Astrocyte (in vitro differentiated cells and primary cell): ENCODE measurements at regions not wholly inside any gene's neighbourhood (a gene's known extent, or its start where the extent isn't known, plus 50 kb on each side); places are given as distances from the start of the nearest gene placed in this dataset.

ENCODE experiments used
- DNase-seq: peaks from one replicate; pipeline ENCODE4 v3.0.0-alpha.2; 2010; ENCODE audit warnings: low read depth
- FAIRE-seq: peaks from 2 replicates; lab custom pipeline; 2011; peaks lifted over from hg19 to GRCh38; lab: Jason Lieb, UNC
- H2AFZ ChIP-seq: 2 replicates; pipeline ENCODE4 v1.6.0; 2012; ENCODE audit warnings: low read depth, low read length, inconsistent platforms
- H3K27ac ChIP-seq: 2 replicates; pipeline ENCODE4 v1.5.1; 2011; ENCODE audit warnings: low read depth, low read length, inconsistent platforms
- H3K27me3 ChIP-seq: 2 replicates; pipeline ENCODE4 v1.6.0; 2011; ENCODE audit warnings: low read length, inconsistent platforms; ENCODE audit not compliant: insufficient read depth
- H3K36me3 ChIP-seq: 2 replicates; pipeline ENCODE4 v1.5.1; 2011; ENCODE audit warnings: low read length, inconsistent platforms; ENCODE audit not compliant: insufficient read depth
- H3K4me1 ChIP-seq: 2 replicates; pipeline ENCODE4 v1.5.1; 2011; ENCODE audit warnings: low read length, inconsistent platforms; ENCODE audit not compliant: insufficient read depth
- H3K4me2 ChIP-seq: 2 replicates; pipeline ENCODE4 v1.6.0; 2012; ENCODE audit warnings: low read length, inconsistent platforms
- H3K4me3 ChIP-seq: 2 replicates; pipeline ENCODE4 v1.5.1; 2011; ENCODE audit warnings: low read depth, mild to moderate bottlenecking, low read length, inconsistent platforms; ENCODE audit not compliant: insufficient read depth
- H3K79me2 ChIP-seq: 2 replicates; pipeline ENCODE4 v1.6.0; 2012; ENCODE audit warnings: mild to moderate bottlenecking, low read length, inconsistent platforms; ENCODE audit not compliant: insufficient read depth
- H3K9ac ChIP-seq: 2 replicates; pipeline ENCODE4 v1.6.0; 2012; ENCODE audit warnings: mild to moderate bottlenecking, low read length, inconsistent platforms
- H3K9me3 ChIP-seq: 2 replicates; pipeline ENCODE4 v1.5.1; 2012; ENCODE audit warnings: low read depth, mild to moderate bottlenecking, low read length, inconsistent platforms; ENCODE audit not compliant: insufficient read depth
- H4K20me1 ChIP-seq: 2 replicates; pipeline ENCODE4 v1.6.0; 2012; ENCODE audit warnings: low read length, inconsistent platforms; ENCODE audit not compliant: insufficient read depth
- H3K27ac Mint-ChIP-seq: one replicate; pipeline ENCODE4 v1.8.0; 2021; ENCODE audit warnings: mild to moderate bottlenecking, mixed read lengths; ENCODE audit not compliant: unreplicated experiment
- H3K27me3 Mint-ChIP-seq: one replicate; pipeline ENCODE4 v1.8.0; 2021; ENCODE audit warnings: low read depth, mixed read lengths; ENCODE audit not compliant: unreplicated experiment
- H3K36me3 Mint-ChIP-seq: one replicate; pipeline ENCODE4 v1.8.0; 2021; ENCODE audit warnings: low read depth, mixed read lengths; ENCODE audit not compliant: unreplicated experiment
- H3K4me1 Mint-ChIP-seq: one replicate; pipeline ENCODE4 v1.8.0; 2021; ENCODE audit warnings: low read depth, mixed read lengths; ENCODE audit not compliant: unreplicated experiment
- H3K4me3 Mint-ChIP-seq: one replicate; pipeline ENCODE4 v1.8.0; 2021; ENCODE audit warnings: mild to moderate bottlenecking, moderate library complexity, mixed read lengths; ENCODE audit not compliant: unreplicated experiment
- H3K9me3 Mint-ChIP-seq: one replicate; pipeline ENCODE4 v1.8.0; 2021; ENCODE audit warnings: mild to moderate bottlenecking, mixed read lengths; ENCODE audit not compliant: unreplicated experiment
- EZH2 ChIP-seq: IDR thresholded peaks from 2 replicates; pipeline ENCODE4 v1.6.1; 2012; ENCODE audit warnings: mild to moderate bottlenecking, low read length, inconsistent platforms; ENCODE audit not compliant: insufficient read depth
- TF ChIP-seq, protein P1 (sequence below): IDR thresholded peaks from 2 replicates; pipeline ENCODE4 v1.5.1; 2011; ENCODE audit warnings: low read depth, mild to moderate bottlenecking, inconsistent platforms, low read length, moderate library complexity; ENCODE audit not compliant: insufficient read depth

DNA sequence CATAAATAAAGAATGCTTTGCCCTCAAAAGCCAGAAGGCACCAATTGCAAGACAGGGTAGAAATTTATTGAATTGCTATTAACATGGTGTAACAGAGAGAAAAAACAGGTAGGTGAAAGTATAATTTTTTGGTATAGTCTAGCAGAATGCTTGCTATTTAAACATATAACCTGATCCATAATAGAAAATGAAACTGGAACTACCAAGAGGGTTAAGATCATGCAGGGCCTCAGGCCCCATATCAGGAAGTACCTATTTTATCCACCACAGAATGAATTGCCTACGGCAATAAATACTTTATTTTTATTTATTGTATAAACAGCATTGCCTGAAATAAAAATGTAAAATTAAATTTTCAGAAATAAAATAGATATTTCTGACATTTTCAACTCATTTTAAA, 159.5 kb downstream of the PRR20E start:
- H3K79me2 ChIP-seq, result no peaks in the 10 kb centered on the region
- no peaks in the 10 kb centered on the region for H3K9me3 ChIP-seq
- H3K27me3 ChIP-seq, result no peaks in the 10 kb centered on the region
- H3K4me3 ChIP-seq, result no peak overlapping the region
- H3K9me3 Mint-ChIP-seq, result no peaks in the 10 kb centered on the region
- no peak overlapping the region for H3K27ac ChIP-seq
- H3K9ac ChIP-seq, result no peak overlapping the region
- no peak overlapping the region for H3K4me3 Mint-ChIP-seq
- no peaks in the 10 kb centered on the region for H3K36me3 ChIP-seq
- H2AFZ ChIP-seq, result no peak overlapping the region
- no peak overlapping the region for H3K27ac Mint-ChIP-seq
- no peak for TF ChIP-seq EZH2
- TF ChIP-seq, protein P1, sequence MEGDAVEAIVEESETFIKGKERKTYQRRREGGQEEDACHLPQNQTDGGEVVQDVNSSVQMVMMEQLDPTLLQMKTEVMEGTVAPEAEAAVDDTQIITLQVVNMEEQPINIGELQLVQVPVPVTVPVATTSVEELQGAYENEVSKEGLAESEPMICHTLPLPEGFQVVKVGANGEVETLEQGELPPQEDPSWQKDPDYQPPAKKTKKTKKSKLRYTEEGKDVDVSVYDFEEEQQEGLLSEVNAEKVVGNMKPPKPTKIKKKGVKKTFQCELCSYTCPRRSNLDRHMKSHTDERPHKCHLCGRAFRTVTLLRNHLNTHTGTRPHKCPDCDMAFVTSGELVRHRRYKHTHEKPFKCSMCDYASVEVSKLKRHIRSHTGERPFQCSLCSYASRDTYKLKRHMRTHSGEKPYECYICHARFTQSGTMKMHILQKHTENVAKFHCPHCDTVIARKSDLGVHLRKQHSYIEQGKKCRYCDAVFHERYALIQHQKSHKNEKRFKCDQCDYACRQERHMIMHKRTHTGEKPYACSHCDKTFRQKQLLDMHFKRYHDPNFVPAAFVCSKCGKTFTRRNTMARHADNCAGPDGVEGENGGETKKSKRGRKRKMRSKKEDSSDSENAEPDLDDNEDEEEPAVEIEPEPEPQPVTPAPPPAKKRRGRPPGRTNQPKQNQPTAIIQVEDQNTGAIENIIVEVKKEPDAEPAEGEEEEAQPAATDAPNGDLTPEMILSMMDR, result no peak
- no peaks in the 10 kb centered on the region for H3K36me3 Mint-ChIP-seq
- H3K4me1 Mint-ChIP-seq, result no peaks in the 10 kb centered on the region
- no peak for FAIRE-seq
- no peaks in the 10 kb centered on the region for H3K27me3 Mint-ChIP-seq
- H3K4me1 ChIP-seq, result no peaks in the 10 kb centered on the region
- no peak for DNase-seq
- no peaks in the 10 kb centered on the region for H4K20me1 ChIP-seq
- no peak overlapping the region for H3K4me2 ChIP-seq

DNA sequence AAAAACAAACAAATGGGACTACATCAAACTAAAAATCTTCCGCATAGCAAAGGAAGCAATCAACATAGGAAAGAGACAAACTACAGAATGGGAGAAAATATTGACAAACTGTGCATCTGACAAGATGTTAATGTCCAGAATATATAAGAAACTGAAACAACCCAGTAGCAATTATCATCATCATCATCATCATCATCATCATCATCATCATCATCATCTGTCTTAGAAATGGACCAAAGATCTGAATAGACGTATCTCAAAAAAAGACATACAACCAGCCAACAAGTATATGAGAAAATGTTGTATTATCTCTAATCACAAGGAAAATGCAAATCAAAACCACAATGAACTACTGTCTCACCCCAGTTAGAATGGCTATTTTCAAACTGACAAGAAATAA, 173.9 kb downstream of the PRR20E start:
- TF ChIP-seq EZH2, result no peak
- TF ChIP-seq, protein P1, result no peak
- H3K9me3 ChIP-seq, result no peaks in the 10 kb centered on the region
- H3K36me3 Mint-ChIP-seq, result no peaks in the 10 kb centered on the region
- H3K79me2 ChIP-seq, result no peaks in the 10 kb centered on the region
- H3K9ac ChIP-seq, result no peak overlapping the region
- no peak overlapping the region for H3K27ac Mint-ChIP-seq
- H3K4me3 ChIP-seq, result no peak overlapping the region
- no peaks in the 10 kb centered on the region for H4K20me1 ChIP-seq
- no peaks in the 10 kb centered on the region for H3K9me3 Mint-ChIP-seq
- H2AFZ ChIP-seq, result no peak overlapping the region
- H3K27me3 Mint-ChIP-seq, result no peaks in the 10 kb centered on the region
- H3K27ac ChIP-seq, result no peak overlapping the region
- H3K36me3 ChIP-seq, result no peaks in the 10 kb centered on the region
- DNase-seq (no peak), FAIRE-seq (no peak)
- no peak overlapping the region for H3K4me2 ChIP-seq
- H3K27me3 ChIP-seq, result no peaks in the 10 kb centered on the region
- no peaks in the 10 kb centered on the region for H3K4me1 Mint-ChIP-seq
- H3K4me1 ChIP-seq, result no peaks in the 10 kb centered on the region
- no peak overlapping the region for H3K4me3 Mint-ChIP-seq

DNA sequence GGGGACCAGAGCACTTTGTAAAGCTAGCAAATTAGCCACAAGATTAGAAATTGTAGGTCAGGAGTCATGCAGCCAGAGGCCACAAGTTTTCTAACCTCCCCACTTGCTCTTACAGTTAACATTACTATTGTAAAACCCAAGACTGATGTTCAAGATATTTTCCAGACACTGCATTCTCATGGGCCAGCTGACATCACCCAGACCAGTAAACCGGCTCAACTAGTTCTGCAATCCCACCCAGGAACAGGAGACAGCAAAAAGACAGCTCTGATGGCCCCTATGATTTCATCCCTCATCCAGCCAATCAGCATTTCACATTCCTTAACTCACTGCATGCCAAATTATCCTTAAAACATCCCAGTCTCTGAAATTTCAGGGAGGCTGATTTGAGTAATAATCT, 178.5 kb downstream of the PRR20E start:
- Histone ChIP-seq H3K4me1 (no peaks in the 10 kb centered on the region), H3K4me3 (no peak overlapping the region), H4K20me1 (no peaks in the 10 kb centered on the region), H3K79me2 (no peaks in the 10 kb centered on the region), H2AFZ (no peak overlapping the region), H3K9me3 (no peaks in the 10 kb centered on the region), H3K27me3 (no peaks in the 10 kb centered on the region), H3K36me3 (no peaks in the 10 kb centered on the region), H3K4me2 (no peak overlapping the region), H3K27ac (no peak overlapping the region), H3K9ac (no peak overlapping the region)
- no peaks in the 10 kb centered on the region for H3K36me3 Mint-ChIP-seq
- no peak overlapping the region for H3K27ac Mint-ChIP-seq
- FAIRE-seq (no peak), DNase-seq (no peak)
- no peaks in the 10 kb centered on the region for H3K9me3 Mint-ChIP-seq
- no peak overlapping the region for H3K4me3 Mint-ChIP-seq
- H3K27me3 Mint-ChIP-seq, result no peaks in the 10 kb centered on the region
- no peaks in the 10 kb centered on the region for H3K4me1 Mint-ChIP-seq
- no peak for TF ChIP-seq EZH2
- TF ChIP-seq, protein P1, result no peak
